ENCODE measurements at regions not wholly inside any gene's neighbourhood (a gene's known extent, or its start where the extent isn't known, plus 50 kb on each side); places are given as distances from the start of the nearest gene placed in this dataset.
"Not testable (repeated sequence)": the region's sequence is repeated elsewhere in the genome, so short reads cannot be mapped to it uniquely, and the experiment has no call there.

DNA sequence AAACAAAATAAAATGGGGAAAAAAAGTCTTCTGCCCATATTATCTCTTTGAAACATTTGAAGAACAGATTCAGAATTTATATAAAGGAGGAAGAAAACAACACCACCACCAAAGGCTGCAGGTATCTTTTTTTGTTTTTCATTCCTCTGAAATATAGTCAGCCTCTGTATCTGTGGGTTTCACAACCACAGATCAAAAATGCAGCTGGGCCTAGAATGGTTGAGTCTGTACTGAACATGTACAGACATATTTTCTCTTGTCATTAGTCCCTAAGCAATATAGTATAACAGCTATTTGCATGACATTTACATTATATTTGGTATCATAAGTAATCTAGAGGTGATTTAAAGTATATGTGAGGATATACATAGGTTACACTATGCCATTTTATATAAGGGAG, 559.7 kb upstream of the LRRN3 start:
- DNase-seq: no peak

DNA sequence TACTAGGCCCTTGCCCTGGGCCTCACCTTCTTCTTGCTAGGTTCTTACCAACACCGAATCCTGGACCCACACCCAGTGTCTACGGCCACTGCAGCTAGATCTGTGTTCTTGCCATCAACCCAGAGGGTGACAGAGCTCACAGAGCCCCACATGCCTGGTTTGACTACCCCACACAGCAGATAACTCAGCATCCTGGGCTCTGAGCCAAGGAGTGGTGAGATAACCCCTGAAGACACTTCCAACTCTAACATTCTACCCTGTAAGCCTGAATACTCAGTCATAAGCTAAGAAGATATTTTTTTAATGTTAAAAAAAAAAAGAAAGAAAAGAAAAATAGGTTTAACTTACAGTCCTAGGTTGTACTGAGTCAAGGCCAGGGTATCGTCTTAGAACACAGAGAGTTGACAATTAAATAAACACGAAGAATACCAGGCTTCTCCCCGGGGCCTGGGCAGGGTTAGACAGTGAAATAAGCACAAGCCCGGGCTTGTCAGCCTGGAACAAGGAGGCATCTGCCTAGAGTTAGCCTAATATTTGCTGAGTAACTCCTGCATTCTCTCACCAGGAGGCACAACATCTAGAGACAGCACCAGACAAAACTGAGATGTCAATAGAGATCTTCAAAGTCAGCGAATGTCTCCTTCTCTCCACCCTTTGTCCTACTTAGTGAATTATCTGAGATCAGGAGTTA, 556.5 kb upstream of the LRRN3 start:
- peak; percentile 60 for DNase-seq

DNA sequence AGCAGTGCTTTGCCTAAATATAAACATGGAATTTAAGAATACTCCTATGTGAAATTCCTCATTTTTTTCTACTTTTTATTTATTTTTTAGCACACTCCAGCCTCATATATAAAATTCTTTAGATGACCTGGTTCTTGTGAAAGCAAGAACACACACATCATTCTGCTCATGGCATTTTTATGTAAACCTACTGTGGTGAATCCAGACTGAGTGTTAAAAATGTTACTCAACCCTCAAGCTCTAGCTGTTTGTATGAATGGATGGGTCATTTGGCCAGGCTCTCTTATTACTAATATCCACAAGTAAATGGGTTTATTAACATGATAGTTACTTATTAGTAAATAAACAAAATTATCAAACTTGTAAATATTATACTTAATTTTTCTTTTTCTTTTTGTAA, 551.7 kb upstream of the LRRN3 start:
- peak; percentile 29 for DNase-seq

DNA sequence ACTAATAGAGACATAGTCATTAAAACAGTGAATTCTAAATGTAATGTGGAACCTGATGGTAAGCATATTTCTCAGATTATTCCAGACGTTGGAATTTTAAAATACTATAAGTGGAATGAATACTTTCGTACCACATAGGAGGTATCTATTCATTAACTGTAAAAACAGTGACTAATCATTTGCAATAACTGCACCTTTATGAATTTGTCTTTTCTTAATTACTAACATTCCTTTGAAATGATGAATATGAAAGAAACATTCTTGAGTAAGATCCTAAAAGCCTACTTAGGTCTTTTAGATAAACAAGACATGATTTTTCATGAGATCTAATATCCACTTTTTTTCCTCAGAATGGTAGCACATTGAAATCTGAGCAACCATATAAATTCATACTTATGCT, 549.0 kb upstream of the LRRN3 start:
- DNase-seq: peak; percentile 70

DNA sequence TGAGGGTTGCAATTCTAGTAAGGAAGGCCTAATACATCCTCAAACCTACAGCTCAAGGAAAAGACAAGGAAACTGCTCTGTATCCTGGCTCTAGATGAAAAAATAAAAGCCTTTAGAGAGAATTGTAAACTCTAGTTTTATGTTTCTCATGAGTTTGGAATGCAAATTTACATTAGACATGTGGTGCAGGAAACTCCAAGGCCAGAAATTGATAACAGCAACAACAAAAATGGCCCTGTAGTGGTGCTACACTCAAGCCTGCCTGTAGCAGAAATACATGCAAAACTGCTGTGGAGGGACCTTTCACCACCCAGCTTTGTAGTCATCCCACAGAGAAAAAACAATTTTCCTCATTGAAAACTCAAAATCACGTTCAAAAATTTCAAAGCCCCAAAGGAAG, 546.7 kb upstream of the LRRN3 start:
- peak; percentile 54 for DNase-seq

DNA sequence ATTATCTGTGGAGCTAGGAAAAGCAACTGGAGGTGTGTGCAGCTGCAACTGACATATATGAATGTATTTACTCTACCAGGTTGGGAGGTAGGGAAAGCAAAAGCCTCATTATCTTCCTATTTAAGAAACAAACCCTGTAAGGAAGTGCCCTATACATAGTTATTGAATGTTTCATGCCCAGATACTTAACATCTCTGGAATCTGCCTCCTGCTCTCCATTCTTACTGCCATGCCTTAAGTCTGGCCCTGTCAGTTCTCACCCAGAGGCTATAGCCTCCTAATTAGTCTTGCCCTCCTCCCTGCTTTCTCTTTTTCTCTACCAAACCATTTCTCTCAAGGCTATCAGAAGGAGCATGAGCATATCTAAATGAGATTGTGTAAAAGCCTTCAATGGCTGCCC, 542.6 kb upstream of the LRRN3 start:
- peak; percentile 36 for DNase-seq

DNA sequence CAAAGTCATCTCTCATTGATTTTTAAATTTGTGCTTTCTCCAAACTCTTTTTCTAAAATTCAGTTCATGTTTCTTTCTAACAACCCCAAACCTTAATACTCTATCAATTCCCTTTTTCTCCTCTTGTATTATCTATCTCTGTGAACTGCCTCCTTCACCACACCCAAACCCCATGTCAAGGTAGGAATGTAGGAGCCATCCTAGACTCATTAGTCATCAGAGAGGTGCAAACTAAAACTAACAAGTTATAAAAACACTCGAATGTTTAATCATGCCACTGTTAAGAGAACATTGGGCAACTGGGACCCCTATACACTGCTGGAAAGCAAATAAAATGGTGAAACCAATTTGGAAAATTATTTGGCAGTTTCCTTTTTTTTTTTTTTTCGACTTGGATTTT, 533.8 kb upstream of the LRRN3 start:
- no peak for DNase-seq

DNA sequence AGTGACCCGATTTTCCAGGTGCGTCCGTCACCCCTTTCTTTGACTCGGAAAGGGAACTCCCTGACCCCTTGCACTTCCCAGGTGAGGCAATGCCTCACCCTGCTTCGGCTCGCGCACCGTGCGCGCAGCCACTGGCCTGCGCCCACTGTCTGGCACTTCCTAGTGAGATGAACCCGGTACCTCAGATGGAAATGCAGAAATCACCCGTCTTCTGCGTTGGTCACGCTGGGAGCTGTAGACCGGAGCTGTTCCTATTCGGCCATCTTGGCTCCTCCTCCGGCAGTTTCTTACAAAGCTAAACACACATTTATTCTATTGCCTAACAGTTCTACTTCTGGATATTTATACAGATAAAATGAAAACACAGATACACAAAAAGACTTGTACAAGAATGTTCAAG, 527.6 kb upstream of the LRRN3 start:
- DNase-seq: not testable (repeated sequence)

DNA sequence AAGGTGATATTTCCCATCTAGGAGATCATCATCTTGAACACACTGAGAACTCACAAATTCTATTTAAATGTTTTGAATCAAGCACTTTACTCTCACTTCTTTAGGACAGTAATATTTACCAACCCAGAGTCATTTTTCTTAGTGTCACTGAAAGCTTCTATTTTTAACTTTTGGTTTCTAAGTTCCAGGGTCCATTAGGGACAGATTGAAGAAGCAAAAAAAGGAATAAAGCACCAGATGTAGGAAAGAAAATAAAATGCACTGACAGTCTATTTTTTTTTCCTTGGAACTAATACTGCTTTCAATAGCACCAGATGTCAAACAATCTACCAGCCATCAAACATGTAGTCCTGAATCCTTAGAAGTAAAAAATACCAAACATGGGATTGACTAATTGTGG, 526.7 kb upstream of the LRRN3 start:
- DNase-seq: no peak

DNA sequence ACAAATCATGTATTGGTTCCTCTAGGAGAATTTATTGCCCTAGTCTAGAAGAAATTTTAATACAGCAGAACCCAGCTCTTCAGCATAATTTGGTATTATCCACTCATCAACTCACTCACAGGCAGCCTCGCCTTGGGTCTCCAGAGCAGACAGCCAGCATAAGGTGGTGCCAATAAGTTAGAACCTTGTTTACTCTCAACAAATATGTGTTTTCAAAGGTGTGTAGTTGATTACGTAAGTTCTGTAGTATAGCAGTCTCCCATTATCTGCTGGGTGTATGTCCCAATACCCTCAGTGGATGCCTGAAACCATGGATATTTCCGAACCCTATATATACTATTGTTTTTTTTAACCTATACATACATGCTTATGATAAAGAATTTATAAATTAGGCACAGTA, 522.5 kb upstream of the LRRN3 start:
- no peak for DNase-seq

DNA sequence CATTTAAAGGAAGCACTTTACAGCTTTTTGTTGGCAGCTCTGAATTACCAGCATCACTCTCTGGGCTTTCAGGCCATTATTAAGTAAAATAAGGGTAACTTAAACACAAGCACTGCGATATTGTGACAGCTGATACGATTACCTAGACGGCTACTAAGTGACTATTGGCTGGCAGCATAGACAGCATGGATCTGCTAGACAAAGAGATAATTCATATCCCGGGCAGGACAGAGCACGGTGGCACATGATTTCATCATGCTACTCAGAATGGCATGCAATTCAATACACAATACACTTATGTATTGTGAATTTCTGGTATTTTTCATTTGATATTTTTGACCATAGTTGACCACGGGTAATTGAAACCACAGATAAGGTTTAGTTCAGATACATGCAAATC, 522.0 kb upstream of the LRRN3 start:
- DNase-seq: no peak

DNA sequence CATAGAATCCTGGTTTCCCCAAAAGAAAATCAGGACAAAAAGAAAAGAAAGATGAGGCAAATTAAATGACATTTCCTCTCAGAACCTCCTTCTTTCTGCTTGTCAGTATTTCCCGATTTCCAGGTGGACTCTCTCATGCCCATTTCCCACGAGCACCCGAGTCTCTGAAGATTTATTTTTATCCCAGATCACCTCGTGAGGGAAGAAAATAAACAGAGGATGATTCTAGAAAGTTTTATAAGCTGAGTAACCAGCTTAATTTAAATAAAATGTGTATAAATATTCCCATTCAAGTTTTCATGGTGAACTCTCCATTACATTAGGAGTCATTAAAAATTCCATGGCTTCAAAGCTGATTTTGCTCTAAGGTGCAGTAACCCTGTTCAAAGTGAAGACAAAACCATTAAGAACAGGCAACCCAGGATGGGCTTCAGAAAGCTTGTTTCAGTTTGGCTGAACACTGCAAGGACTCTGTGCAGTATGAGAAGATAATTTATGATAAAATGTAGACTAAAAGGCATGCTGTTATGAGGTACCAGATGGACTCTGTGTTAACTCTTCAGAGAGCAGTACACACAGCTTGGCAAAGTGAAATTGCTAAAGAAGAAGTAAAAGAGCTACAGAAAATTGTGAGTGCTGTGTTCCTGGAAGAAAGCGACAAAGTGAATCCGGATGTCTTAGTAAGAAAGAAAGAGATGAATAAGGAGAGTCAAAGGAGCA, 521.3 kb upstream of the LRRN3 start:
- no peak for DNase-seq

DNA sequence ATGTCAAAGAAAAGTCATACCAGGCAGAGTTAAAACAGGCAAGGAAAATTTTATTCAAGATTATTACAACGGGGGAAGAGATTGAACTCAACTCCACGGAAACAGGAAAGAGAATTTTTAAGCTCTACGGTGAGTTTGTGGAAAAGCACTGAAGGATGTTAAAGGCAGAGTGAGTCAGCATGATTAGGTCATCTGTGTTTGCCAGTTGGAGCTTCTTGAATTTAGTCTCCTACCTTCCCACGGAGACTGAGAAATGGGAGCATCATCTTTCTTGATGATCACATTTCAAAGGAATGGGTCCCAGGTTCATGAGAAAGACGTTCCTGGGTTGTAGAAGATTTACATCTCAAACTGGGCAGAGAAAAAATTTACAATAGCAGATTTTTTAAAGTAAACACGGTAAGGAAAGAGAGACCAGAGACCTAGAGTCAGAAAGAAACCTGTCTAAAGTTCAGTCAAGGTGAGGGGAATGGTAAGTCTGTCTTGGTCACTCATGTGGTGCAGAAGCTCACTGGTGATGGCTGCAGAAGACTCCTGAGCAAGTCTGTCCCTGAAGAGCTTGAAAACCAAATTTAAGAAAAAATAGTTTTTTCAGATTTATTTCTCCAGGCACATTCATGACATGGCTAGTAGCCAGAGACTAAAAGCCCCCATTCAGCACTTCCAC, 516.9 kb upstream of the LRRN3 start:
- DNase-seq: peak; percentile 86

DNA sequence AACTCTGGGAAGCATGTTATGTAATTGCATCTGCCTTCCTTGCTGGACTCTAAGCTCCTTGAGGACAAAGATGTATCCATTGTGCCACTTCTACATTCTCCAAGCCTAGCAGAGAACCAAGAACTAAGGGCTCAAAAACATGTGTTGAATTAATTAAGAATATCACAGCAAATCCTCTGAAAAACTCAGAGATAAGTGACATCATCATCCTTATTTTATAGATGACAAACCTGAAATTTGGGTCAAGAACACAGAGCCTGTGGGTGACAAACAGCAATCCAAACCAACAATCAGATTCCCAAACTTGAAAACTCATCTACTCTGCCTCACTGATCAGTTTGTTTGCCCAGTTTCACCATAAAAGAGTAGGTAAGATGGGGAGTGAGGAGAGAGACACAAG, 503.6 kb upstream of the LRRN3 start:
- DNase-seq: no peak

DNA sequence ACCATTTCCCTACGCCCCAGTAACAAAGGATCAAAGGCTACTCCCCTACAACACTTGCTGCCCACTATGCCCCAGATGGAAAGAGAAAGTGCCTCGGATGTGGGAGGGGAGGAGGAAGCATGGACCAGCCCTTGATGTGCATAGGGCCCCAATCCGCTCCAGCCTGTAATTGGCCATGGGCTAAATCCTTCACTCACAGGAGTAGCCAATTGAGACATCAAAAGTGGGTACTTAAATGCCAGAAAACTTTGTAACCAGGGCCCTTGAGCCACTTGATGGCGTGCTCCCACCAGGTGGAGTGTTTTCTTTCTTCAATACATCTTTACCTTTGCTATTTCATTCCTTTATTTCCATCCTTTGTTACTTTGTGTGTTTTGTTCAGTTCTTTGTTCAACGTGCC, 500.5 kb upstream of the LRRN3 start:
- DNase-seq: no peak

DNA sequence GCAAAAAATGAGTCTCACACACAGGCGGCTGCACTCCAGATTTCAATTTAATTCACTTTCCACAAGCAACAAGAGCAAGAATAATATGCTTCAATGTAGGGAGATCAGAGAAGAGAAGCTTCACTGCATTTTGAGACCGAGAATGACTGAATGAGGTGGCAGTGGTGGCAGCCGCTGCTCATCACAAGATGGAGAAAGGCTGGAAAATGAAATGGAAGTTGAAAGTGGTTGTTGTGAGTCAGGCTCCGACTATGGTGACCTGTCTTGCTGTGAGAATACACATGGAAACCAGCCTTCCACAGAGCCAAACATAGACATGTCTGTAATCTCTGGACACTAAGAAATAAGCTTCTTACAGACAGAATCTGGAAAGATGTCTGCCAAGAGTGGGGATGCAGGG, 499.6 kb upstream of the LRRN3 start:
- peak; percentile 6 for DNase-seq

DNA sequence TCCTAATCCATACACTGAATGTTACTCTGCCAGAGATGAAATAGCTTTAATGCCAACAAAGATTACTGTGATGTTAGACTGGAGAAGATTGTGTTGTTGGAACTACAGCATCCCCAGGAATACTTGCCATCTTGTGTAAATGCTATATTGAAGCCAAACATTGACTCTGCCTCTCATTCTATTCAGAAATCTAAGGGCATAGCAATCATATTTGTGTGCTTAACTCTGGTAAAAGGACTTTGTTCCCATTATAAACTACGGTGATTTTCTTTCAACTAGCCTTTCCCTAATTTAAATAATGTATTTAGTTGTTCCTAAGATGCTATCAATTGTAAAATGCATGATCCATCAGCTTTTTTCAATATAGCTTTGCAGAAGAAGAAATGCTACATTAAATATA, 498.4 kb upstream of the LRRN3 start:
- no peak for DNase-seq

DNA sequence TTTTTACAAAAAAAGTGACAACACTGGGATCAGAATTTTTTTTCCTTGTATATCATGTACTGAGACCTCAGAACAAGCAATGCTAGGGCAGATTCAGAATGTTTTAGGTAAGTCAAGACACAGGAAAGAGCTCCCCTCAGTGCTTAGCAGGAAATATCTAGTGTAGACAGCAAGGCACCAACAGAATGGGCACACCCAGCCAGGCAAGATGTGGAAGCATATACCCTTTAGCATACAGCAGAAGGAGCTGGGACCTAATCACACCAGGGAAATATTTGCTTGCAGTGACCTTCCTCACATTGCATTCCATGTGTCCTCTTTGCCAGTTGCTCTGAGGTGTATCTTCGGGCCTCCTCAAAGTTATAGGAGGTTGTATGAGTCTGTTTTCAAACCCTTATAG, 497.6 kb upstream of the LRRN3 start:
- DNase-seq: no peak

DNA sequence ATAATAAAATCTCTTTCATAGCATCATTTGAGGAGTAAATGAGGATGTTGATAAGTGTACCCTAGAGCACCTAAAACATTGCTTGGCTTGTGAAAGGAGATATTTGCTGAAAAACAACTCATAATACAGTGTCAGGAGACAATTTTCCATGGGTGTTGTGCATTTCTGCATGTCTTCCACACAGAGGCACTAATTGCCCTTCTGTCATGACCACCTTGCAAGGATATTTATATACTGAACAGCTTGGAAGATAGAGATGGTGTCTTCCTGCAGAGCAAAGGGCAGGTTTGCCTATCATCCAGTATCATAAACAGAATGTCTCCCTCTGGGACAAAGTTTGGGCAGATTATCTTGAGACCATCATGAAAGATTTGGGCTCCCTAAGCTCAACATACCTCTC, 495.2 kb upstream of the LRRN3 start:
- no peak for DNase-seq

DNA sequence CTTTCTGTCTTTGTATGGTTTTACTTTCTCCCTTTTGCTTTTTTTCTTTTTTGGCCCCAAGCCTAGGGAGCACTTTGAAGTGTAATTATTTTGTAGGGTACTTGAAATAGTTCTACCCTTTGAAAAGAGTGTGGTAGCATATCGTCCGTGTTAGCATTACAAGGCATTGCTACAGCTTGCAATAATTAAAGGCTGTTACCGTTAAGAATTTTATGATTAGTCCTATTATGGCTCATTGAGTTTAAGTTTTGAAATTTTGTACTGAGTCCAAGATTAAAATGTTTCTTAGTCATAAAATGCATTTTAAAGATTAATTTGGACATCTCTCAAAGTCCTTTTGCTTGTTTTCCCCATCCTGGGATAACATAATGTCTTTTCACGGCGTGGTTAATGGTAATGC, 490.0 kb upstream of the LRRN3 start:
- DNase-seq: no peak

DNA sequence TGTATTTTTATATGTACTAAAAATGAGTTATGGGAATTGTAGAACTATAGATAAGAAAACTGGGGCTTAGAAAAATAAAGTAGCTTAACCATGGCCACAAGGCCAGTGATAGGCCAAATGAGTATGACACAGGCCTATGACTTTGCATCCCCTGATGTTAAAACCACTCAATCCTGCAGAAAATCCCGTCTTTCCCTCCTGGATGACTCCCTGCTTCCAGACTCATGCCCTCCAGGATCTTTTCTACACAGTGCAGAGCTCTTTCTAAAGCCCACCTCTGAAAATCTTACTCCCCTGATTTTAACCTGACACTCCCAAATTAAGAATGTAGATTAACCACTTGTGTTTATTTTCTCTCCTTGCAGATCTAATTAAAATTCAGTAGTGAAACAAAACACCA, 489.2 kb upstream of the LRRN3 start:
- no peak for DNase-seq

DNA sequence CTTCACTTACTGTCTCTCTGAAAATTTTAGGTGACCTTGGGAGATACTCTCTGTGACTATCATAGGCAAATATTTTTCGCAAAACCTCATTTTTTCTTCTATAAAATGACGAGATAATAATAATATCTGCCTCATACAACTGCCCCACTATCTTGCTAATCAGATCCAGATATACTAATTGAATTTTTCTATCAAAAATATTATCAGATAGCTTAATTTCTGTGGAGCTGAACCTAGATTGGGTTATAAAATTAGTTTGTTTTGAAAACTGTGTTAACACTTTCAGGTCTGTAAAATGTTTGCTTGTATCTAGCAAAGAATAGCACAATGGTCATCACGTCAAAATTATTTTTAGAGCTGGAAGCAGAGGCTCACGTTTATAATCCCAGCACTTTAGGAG, 486.7 kb upstream of the LRRN3 start:
- no peak for DNase-seq

DNA sequence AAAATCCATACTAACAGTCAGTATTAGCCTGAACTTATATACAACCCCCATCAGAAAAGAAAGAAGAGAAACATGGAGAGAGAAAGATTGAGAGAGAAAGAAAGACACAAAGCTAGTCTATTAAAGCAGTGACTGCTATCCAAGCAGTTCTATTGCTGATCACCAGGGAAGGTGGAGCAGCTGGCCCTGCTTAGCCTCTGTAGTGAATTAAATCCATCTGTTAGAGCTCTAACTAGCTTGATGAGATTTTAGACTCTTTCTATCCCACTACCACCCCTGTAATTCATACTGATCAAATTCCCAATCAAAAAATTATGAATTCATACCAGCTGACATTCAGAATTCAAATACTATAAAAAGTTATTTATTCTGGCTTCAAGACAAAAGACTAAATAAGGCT, 486.0 kb upstream of the LRRN3 start:
- no peak for DNase-seq

DNA sequence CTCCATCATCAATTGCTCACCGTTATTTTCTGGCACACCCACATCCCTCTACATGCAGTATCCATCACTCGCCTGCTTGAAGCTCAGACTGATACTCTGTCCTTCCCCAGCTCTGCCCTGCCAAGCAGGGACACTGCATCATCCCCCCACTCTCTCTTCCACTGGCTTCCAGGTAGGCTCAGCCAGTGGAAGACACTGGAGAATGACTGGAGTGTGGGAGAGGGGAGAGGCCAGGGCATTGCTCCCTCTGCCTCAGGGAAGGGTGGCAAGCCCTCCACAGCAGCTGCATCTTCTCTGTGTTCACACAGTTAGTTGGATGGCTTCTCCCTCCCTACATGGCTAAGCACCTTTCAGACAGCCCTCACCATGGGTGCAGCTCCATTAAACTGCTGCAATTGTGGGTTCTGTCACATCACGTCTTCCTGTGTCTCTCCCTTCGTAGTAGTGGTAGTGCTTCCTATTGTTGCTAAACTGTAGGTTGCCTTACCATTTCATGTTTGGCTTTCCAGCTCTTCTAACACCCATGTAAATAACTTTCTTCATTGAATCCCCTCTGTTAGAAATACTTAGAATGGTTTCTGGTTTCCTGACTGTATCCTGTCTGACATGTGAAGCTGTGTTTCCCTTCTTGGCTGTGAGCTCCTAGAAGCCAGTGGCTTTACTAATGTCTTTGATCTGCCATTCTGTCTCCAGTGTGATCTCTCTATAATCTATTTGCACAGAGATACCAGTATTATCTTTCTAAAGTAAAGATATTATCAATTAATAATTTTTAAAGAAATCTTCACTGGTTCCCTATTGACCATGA, 483.7 kb upstream of the LRRN3 start:
- DNase-seq: no peak
